Bronchial epithelial cell (primary cell): ENCODE measurements at regions not wholly inside any gene's neighbourhood (a gene's known extent, or its start where the extent isn't known, plus 50 kb on each side); places are given as distances from the start of the nearest gene placed in this dataset.

Experiments used
- DNase-seq: peaks from one replicate; pipeline ENCODE4 v3.0.0-alpha.2; 2010; ENCODE audit warnings: low read depth
- FAIRE-seq: peaks from 2 replicates; lab custom pipeline; 2011; peaks lifted over from hg19 to GRCh38; lab: Jason Lieb, UNC
- H3K27me3 ChIP-seq: 2 replicates; pipeline ENCODE4 v1.5.1; 2011; ENCODE audit warnings: low read length; ENCODE audit not compliant: control insufficient read depth, insufficient read depth
- H3K36me3 ChIP-seq: 2 replicates; pipeline ENCODE4 v1.5.1; 2011; ENCODE audit warnings: low read length; ENCODE audit not compliant: control insufficient read depth, insufficient read depth
- H3K4me3 ChIP-seq: 2 replicates; pipeline ENCODE4 v1.5.1; 2011; ENCODE audit warnings: mild to moderate bottlenecking, low read depth, low read length, control low read depth
- TF ChIP-seq, protein P1 (sequence below): IDR thresholded peaks from 2 replicates; pipeline ENCODE4 v1.5.1; 2011; ENCODE audit warnings: mild to moderate bottlenecking, moderate library complexity, low read length, control low read depth, inconsistent platforms; ENCODE audit not compliant: insufficient read depth, severe bottlenecking

- TF ChIP-seq, protein P1, sequence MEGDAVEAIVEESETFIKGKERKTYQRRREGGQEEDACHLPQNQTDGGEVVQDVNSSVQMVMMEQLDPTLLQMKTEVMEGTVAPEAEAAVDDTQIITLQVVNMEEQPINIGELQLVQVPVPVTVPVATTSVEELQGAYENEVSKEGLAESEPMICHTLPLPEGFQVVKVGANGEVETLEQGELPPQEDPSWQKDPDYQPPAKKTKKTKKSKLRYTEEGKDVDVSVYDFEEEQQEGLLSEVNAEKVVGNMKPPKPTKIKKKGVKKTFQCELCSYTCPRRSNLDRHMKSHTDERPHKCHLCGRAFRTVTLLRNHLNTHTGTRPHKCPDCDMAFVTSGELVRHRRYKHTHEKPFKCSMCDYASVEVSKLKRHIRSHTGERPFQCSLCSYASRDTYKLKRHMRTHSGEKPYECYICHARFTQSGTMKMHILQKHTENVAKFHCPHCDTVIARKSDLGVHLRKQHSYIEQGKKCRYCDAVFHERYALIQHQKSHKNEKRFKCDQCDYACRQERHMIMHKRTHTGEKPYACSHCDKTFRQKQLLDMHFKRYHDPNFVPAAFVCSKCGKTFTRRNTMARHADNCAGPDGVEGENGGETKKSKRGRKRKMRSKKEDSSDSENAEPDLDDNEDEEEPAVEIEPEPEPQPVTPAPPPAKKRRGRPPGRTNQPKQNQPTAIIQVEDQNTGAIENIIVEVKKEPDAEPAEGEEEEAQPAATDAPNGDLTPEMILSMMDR: no peak
- Histone ChIP-seq H3K36me3 (no peaks in the 10 kb centered on the region), H3K4me3 (no peak overlapping the region), H3K27me3 (no peaks in the 10 kb centered on the region)
- FAIRE-seq: no peak
- no peak for DNase-seq
These were observed 85.7 kb upstream of the GPC6 start for GRCh38 chr13:93140912-93141311.

GRCh38 chr13:93144031-93144430 is 82.6 kb upstream of the GPC6 start:
- H3K36me3 ChIP-seq: no peaks in the 10 kb centered on the region
- DNase-seq (no peak), FAIRE-seq (no peak)
- TF ChIP-seq, protein P1: no peak
- peaks cover 2% of the 10 kb centered on the region for H3K27me3 ChIP-seq
- H3K4me3 ChIP-seq: no peak overlapping the region

DNA sequence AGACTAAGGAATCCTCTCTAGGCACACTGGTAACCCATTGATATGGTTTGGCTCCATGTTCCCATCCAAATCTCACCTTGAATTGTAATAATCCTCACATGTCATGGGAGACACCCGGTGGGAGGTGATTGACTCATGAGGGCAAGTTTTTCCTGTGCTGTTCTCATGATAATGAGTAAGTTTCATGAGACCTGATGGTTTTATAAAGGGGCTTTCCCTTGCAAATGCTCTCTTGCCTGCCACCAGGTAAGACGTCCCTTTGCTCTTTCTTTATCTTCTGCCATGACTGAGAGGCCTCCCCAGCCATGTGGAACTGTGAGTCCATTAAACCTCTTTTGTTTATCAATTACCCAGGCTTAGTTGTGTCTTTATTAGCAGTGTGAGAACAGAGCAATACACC is 81.4 kb upstream of the GPC6 start:
- no peak overlapping the region for H3K4me3 ChIP-seq
- FAIRE-seq (no peak), DNase-seq (peak; percentile 2)
- peaks cover 2% of the 10 kb centered on the region for H3K27me3 ChIP-seq
- no peaks in the 10 kb centered on the region for H3K36me3 ChIP-seq
- TF ChIP-seq, protein P1: no peak

DNA sequence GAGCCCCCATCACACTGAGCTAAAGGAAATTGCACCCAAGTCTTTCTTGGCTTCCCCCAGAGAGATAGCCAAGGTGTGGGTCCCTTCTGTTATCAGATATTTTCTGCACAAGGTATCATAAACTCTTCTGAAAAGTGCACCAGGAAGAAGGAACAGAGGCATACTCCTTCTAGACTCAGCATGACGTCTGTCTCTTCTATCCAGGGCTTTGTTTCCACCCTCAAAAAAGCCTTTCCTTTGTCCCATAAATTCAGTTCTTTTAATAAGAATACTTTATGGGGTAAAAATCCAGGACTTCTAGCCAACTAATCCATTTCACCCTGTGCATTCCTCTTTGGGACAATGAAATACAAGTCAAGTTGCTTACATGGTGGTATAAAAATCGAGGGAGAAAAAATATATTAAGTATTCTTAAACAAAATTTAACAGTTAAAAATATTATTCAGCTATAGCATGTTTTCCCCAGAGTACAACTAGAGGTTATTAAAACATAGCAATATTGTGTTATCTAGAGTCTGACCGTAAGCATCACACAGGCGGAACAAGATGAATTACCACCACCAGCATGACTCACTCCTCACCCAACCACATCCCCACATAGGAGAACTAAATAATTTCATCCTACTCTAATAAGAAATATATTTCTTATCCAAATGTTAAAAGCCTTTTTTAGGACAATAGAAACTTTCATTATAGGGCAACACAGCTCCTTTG is 79.9 kb upstream of the GPC6 start:
- TF ChIP-seq, protein P1: no peak
- no peak for FAIRE-seq
- H3K4me3 ChIP-seq: no peak overlapping the region
- H3K36me3 ChIP-seq: no peaks in the 10 kb centered on the region
- H3K27me3 ChIP-seq: peaks cover 2% of the 10 kb centered on the region
- peak; percentile 22 for DNase-seq

DNA sequence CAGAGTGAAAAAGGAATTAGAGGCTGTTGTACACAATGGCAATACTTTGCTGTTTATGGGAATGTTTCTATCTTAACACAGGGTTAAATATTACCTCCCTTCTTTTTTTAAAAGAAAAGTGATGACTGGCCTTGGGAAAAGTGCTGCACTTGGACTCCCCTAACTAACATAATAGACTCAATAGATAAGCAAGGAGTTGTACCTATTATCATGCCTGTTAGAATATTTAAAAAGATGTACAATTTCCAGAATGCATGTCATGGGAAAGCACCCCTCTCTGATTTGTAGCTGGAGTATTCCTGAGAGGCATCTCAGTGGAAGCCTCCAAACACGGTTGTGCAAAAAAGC is 79.3 kb upstream of the GPC6 start:
- FAIRE-seq (no peak), DNase-seq (no peak)
- Histone ChIP-seq H3K36me3 (no peaks in the 10 kb centered on the region), H3K4me3 (no peak overlapping the region), H3K27me3 (peaks cover 2% of the 10 kb centered on the region)
- TF ChIP-seq, protein P1: no peak

- H3K36me3 ChIP-seq: no peaks in the 10 kb centered on the region
- H3K4me3 ChIP-seq: no peak overlapping the region
- peaks cover 2% of the 10 kb centered on the region for H3K27me3 ChIP-seq
- TF ChIP-seq, protein P1: no peak
- FAIRE-seq: no peak
- no peak for DNase-seq
These were observed 78.7 kb upstream of the GPC6 start for GRCh38 chr13:93147946-93148345.
